Tibial artery (tissue), 4 donors: ENCODE measurements at regions not wholly inside any gene's neighbourhood (a gene's known extent, or its start where the extent isn't known, plus 50 kb on each side); places are given as distances from the start of the nearest gene placed in this dataset.

Experiments used
- DNase-seq, 2 donors: peaks; one replicate each; pipeline ENCODE4 v3.0.0-alpha.2; 2019
- H3K27ac ChIP-seq, 2 donors: fragments of 200-600 bp; sonication (generic) in 1 of 2; 1 replicate in 1 of 2; 2 replicates in 1 of 2; pipeline ENCODE4 v1.5.1; 2018 to 2019; ENCODE audit warnings: mild to moderate bottlenecking in 1 of 2
- H3K27me3 ChIP-seq, 2 donors: fragments of 200-600 bp; sonication (generic) in 1 of 2; one replicate each; pipeline versions ENCODE4 v1.5.1 to v1.6.0; 2016 to 2019
- H3K36me3 ChIP-seq, 3 donors: fragments of 200-600 bp; sonication (generic) in 2 of 3; one replicate each; pipeline ENCODE4 v1.5.1; 2016 to 2019; ENCODE audit warnings: mild to moderate bottlenecking in 2 of 3
- H3K4me1 ChIP-seq, 4 donors: fragments of 200-600 bp; sonication (generic) in 2 of 4; 1 replicate in 3 of 4; 2 replicates in 1 of 4; pipeline ENCODE4 v1.5.1; 2016 to 2019
- H3K4me3 ChIP-seq, 2 donors: fragments of 200-600 bp; sonication (generic) in 1 of 2; 1 replicate in 1 of 2; 2 replicates in 1 of 2; pipeline ENCODE4 v1.5.1; 2018 to 2019; ENCODE audit warnings: mild to moderate bottlenecking in 2 of 2
- H3K9me3 ChIP-seq, 3 donors: fragments of 200-600 bp; sonication (generic) in 1 of 3; one replicate each; pipeline ENCODE4 v1.5.1; 2016 to 2019
- CTCF ChIP-seq, 2 experiments: fragments of 200-600 bp in 1 of 2; fragments of 450-650 bp in 1 of 2; IDR thresholded peaks; one replicate each; pipeline ENCODE4 v1.5.1; 2017 to 2019; ENCODE audit warnings: antibody characterized with exemption in 2 of 2, mild to moderate bottlenecking in 1 of 2, moderate library complexity in 1 of 2
- intact Hi-C: fragments of 100-400 bp; cut with DNase I; formaldehyde crosslinking; loops from one replicate; pipeline ENCODE4 v1.15.0; 2023; ENCODE audit warnings: low total_unique reads

- no peak overlapping the region for H3K27ac ChIP-seq
- H3K9me3 ChIP-seq = no peaks in the 10 kb centered on the region
- no peaks in the 10 kb centered on the region for H3K36me3 ChIP-seq
- no peaks in the 10 kb centered on the region for H3K27me3 ChIP-seq
- intact Hi-C loops = no loop called here
- no peak overlapping the region for H3K4me3 ChIP-seq
- peaks cover 0 to 4% (median 0%) of the 10 kb centered on the region in 4 donors for H3K4me1 ChIP-seq
- no peak for DNase-seq
- TF ChIP-seq CTCF (IDR thresholded peaks at IDR 0.05) = no peak
Measured at GRCh38 chr10:125212150-125212809, 51.9 kb upstream of the CTBP2 start.
